HCT116 (cell line): ENCODE measurements at regions not wholly inside any gene's neighbourhood (a gene's known extent, or its start where the extent isn't known, plus 50 kb on each side); places are given as distances from the start of the nearest gene placed in this dataset.

Source experiments
- ATAC-seq: fragments of 200-7000 bp; cut with Tn5 transposase; 2 replicates; pipeline ENCODE4 v1.9.1; 2020; ENCODE audit warnings: mild to moderate bottlenecking, moderate library complexity
- BruUV-seq: library from RNA; stranded (reverse); fragments of 400-500 nt; replicated peaks from 2 replicates; lab custom pipeline; 2021; lab: Mats Ljungman, UMichigan
- CTCF ChIA-PET: fragments of 300-600 bp; sonication (Branson Sonifier 250); formaldehyde crosslinking; loops from one replicate; lab custom pipeline; 2021; ENCODE audit warnings: antibody characterized with exemption; lab: Charles Lee
- POLR2A ChIA-PET: fragments of 300-600, 350-600 bp; sonication (Branson Sonifier 250); formaldehyde crosslinking; loops from one replicate; lab custom pipeline; 2021; ENCODE audit warnings: antibody characterized with exemption; lab: Charles Lee
- RAD21 ChIA-PET, 2 experiments: fragments of 300-600 bp; sonication (Branson Sonifier 250); formaldehyde crosslinking; loops; one replicate each; lab custom pipeline; 2023; ENCODE audit warnings: low total read pairs in 2 of 2; ENCODE audit not compliant: uncharacterized antibody in 2 of 2, unreplicated experiment in 2 of 2, low non-redundant PET in 1 of 2; lab: Charles Lee
- DNase-seq: peaks from one replicate; pipeline ENCODE4 v3.0.0-alpha.2; 2010; ENCODE audit warnings: low read depth, low spot score
- H2AFZ ChIP-seq: fragments of 200-600 bp; shearing (Covaris generic), sonication (generic); 2 replicates; pipeline ENCODE4 v1.6.1; 2017; ENCODE audit warnings: low read depth, mixed run types, mixed read lengths, antibody characterized with exemption, low read length; ENCODE audit not compliant: poor library complexity, severe bottlenecking
- H3K27ac ChIP-seq: 2 replicates; pipeline ENCODE4 v1.5.1; 2012; ENCODE audit warnings: low read depth, low read length
- H3K27me3 ChIP-seq: fragments of 200-600 bp; sonication (generic); 2 replicates; pipeline ENCODE4 v1.6.1; 2016; ENCODE audit warnings: mixed run types, low read length, mixed read lengths; ENCODE audit not compliant: insufficient read depth
- H3K36me3 ChIP-seq, 2 experiments: fragments of 200-500 bp in 1 of 2; fragments of 200-600 bp in 1 of 2; sonication (Bioruptor generic) in 1 of 2; sonication (generic) in 1 of 2; 2 replicates each; pipeline versions ENCODE4 v1.5.1 to v1.6.1; 2014 to 2016; ENCODE audit warnings: low read length in 2 of 2, inconsistent platforms in 1 of 2, mixed read lengths in 1 of 2, mixed run types in 1 of 2; ENCODE audit not compliant: insufficient read depth in 2 of 2, control insufficient read depth in 1 of 2
- H3K4me1 ChIP-seq, 2 experiments: fragments of 200-600 bp in 1 of 2; sonication (generic) in 1 of 2; 2 replicates each; pipeline versions ENCODE4 v1.5.1 to v1.6.1; 2012 to 2017; ENCODE audit warnings: low read length in 2 of 2, inconsistent platforms in 1 of 2, mild to moderate bottlenecking in 1 of 2, mixed read lengths in 1 of 2, mixed run types in 1 of 2, moderate library complexity in 1 of 2; ENCODE audit not compliant: insufficient read depth in 2 of 2, control insufficient read depth in 1 of 2
- H3K4me2 ChIP-seq: fragments of 200-600 bp; sonication (generic); 2 replicates; pipeline ENCODE4 v1.6.1; 2017; ENCODE audit warnings: mixed run types, low read length, mixed read lengths
- H3K4me3 ChIP-seq, 2 experiments: fragments of 200-600 bp in 1 of 2; sonication (generic) in 1 of 2; replicated peaks in 1 of 2; 2 replicates each; pipeline ENCODE4 v1.5.1; 2011 to 2016; ENCODE audit warnings: low read length in 2 of 2, control low read depth in 1 of 2, low read depth in 1 of 2, mild to moderate bottlenecking in 1 of 2, mixed read lengths in 1 of 2, mixed run types in 1 of 2
- H3K79me2 ChIP-seq: fragments of 200-600 bp; sonication (generic); 2 replicates; pipeline ENCODE4 v1.6.1; 2017; ENCODE audit warnings: mild to moderate bottlenecking, mixed run types, low read length, moderate library complexity, mixed read lengths; ENCODE audit not compliant: insufficient read depth
- H3K9ac ChIP-seq: fragments of 200-600 bp; sonication (generic); 2 replicates; pipeline ENCODE4 v1.6.1; 2016; ENCODE audit warnings: low read length, mixed read lengths
- H3K9me2 ChIP-seq: fragments of 200-600 bp; sonication (generic), shearing (Covaris generic); 2 replicates; pipeline ENCODE4 v1.6.1; 2017; ENCODE audit warnings: mixed run types, mild to moderate bottlenecking, moderate library complexity; ENCODE audit not compliant: insufficient read depth
- H3K9me3 ChIP-seq, 2 experiments: fragments of 200-500 bp in 1 of 2; fragments of 200-600 bp in 1 of 2; sonication (Bioruptor generic) in 1 of 2; sonication (generic) in 1 of 2; 2 replicates each; pipeline ENCODE4 v1.6.1; 2014 to 2017; ENCODE audit warnings: low read length in 2 of 2, mixed read lengths in 2 of 2, inconsistent platforms in 1 of 2, low read depth in 1 of 2, mild to moderate bottlenecking in 1 of 2, mixed run types in 1 of 2, moderate library complexity in 1 of 2; ENCODE audit not compliant: control insufficient read depth in 1 of 2, insufficient read depth in 1 of 2
- H4K20me1 ChIP-seq: fragments of 200-600 bp; sonication (generic), shearing (Covaris generic); 2 replicates; pipeline ENCODE4 v1.6.1; 2017; ENCODE audit warnings: mixed run types, mild to moderate bottlenecking, moderate library complexity; ENCODE audit not compliant: insufficient read depth
- CBX3 ChIP-seq: IDR thresholded peaks from 2 replicates; pipeline ENCODE4 v1.6.1; 2012; ENCODE audit warnings: low read depth
- CEBPB ChIP-seq: IDR thresholded peaks from 2 replicates; pipeline ENCODE4 v1.6.1; 2012; ENCODE audit warnings: low read depth
- ELF1 ChIP-seq: IDR thresholded peaks from 2 replicates; pipeline ENCODE4 v1.6.1; 2012; ENCODE audit warnings: low read depth, borderline replicate concordance
- EZH2phosphoT487 ChIP-seq: fragments of 200-600 bp; IDR thresholded peaks from 2 replicates; pipeline ENCODE4 v1.6.1; 2018; ENCODE audit warnings: antibody characterized with exemption, borderline replicate concordance
- JUND ChIP-seq: IDR thresholded peaks from 2 replicates; pipeline ENCODE4 v1.6.1; 2012
- TCF7L2 ChIP-seq: IDR thresholded peaks from 2 replicates; pipeline ENCODE4 v1.7.0; 2011; ENCODE audit warnings: borderline replicate concordance, inconsistent platforms; ENCODE audit not compliant: insufficient read depth, insufficient read length; ENCODE audit errors: extremely low read depth
- ZFX ChIP-seq: fragments of 450-650 bp; IDR thresholded peaks from 2 replicates; pipeline ENCODE4 v1.6.1; 2017
- intact Hi-C: fragments of 100-400 bp; cut with micrococcal nuclease; formaldehyde crosslinking; loops from 2 replicates; pipeline ENCODE4 v1.10.0; 2022
- TF ChIP-seq, protein P1 (sequence below): IDR thresholded peaks from 2 replicates; pipeline ENCODE4 v1.6.1; 2011; ENCODE audit warnings: mild to moderate bottlenecking, low read length, moderate library complexity; ENCODE audit not compliant: insufficient replicate concordance; ENCODE audit errors: extremely low read depth

DNA sequence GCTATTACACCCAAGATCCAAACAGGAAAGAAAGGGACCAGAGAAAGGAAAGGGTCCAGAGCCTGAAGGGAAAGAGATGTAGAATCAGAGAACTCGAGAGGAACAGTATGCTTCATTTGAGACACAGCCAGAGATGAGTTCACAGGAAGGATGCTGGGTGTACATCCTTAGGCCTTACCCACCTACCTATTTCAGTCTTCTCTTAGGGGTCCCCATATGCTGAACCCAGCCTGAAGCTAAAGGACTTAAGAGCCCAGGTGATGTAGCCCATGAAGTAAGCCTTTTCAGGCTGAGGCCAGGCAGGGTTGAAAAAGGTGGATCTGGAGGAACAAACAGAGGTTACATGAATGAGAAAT is 338.0 kb upstream of the KCNH8 start:
- Histone ChIP-seq H3K9me2 (no peaks in the 10 kb centered on the region), H3K27ac (no peak overlapping the region), H4K20me1 (no peaks in the 10 kb centered on the region), H3K4me1 (no peaks in the 10 kb centered on the region), H3K27me3 (no peaks in the 10 kb centered on the region), H3K9ac (no peak overlapping the region), H2AFZ (no peak overlapping the region), H3K9me3 (no peaks in the 10 kb centered on the region; a peak in 1 of 4 replicates), H3K79me2 (no peaks in the 10 kb centered on the region), H3K36me3 (no peaks in the 10 kb centered on the region), H3K4me3 (no peak overlapping the region), H3K4me2 (no peak overlapping the region)
- POLR2A ChIA-PET: no interaction called here
- no peak for DNase-seq
- no TSS peak for BruUV-seq
- CTCF ChIA-PET: no interaction called here
- intact Hi-C loops: no loop called here
- ATAC-seq: no peak
- RAD21 ChIA-PET: no interaction called here
- TF ChIP-seq EZH2phosphoT487 (no peak), ELF1 (no peak), CEBPB (no peak), TCF7L2 (no peak), ZFX (no peak), JUND (no peak), CBX3 (no peak)
- TF ChIP-seq, protein P1, sequence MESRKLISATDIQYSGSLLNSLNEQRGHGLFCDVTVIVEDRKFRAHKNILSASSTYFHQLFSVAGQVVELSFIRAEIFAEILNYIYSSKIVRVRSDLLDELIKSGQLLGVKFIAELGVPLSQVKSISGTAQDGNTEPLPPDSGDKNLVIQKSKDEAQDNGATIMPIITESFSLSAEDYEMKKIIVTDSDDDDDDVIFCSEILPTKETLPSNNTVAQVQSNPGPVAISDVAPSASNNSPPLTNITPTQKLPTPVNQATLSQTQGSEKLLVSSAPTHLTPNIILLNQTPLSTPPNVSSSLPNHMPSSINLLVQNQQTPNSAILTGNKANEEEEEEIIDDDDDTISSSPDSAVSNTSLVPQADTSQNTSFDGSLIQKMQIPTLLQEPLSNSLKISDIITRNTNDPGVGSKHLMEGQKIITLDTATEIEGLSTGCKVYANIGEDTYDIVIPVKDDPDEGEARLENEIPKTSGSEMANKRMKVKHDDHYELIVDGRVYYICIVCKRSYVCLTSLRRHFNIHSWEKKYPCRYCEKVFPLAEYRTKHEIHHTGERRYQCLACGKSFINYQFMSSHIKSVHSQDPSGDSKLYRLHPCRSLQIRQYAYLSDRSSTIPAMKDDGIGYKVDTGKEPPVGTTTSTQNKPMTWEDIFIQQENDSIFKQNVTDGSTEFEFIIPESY: no peak

DNA sequence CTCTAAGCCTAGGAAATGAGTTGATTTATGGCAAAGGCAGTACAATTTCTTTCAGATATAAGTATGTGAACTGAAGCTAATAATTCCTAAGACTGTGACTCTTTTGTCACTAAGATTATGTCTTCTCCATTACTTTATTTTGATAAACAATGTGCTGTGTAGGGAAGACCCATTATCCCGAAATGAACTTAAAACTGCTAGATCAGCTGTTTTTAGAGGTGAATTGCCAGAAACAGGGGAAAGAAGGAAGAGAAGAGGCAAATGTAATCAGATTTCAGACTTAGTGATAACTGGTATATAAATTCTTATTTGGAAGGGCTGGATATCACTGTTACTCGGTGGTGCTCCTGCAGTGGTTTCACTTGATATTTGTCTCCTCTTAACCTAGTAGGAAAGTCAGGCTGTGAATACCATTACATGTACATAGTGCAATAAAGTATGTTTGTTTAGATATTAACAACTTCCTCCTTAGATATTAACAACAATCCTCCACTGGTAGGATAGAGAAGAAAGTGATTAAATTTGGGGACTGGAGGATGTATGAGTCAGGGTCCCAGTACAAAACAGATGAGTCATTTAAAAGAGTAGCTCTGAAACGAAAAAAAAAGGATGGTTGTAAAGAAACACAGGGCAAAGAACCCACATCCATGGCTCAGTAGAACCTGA is 338.5 kb upstream of the KCNH8 start:
- no TSS peak for BruUV-seq
- TF ChIP-seq TCF7L2: no peak
- ATAC-seq: no peak
- Histone ChIP-seq H3K4me1 (no peaks in the 10 kb centered on the region), H3K9me2 (no peaks in the 10 kb centered on the region), H3K79me2 (no peaks in the 10 kb centered on the region), H3K4me2 (no peak overlapping the region), H3K9me3 (no peaks in the 10 kb centered on the region; a peak in 1 of 4 replicates), H3K27ac (no peak overlapping the region), H3K36me3 (no peaks in the 10 kb centered on the region), H3K4me3 (no peak overlapping the region), H3K9ac (no peak overlapping the region), H3K27me3 (no peaks in the 10 kb centered on the region), H2AFZ (no peak overlapping the region), H4K20me1 (no peaks in the 10 kb centered on the region)
- ChIA-PET CTCF (no interaction called here), RAD21 (no interaction called here), POLR2A (no interaction called here)
- no peak for DNase-seq
- intact Hi-C loops: no loop called here
